Neural progenitor cell (in vitro differentiated cells): ENCODE measurements at regions not wholly inside any gene's neighbourhood (a gene's known extent, or its start where the extent isn't known, plus 50 kb on each side); places are given as distances from the start of the nearest gene placed in this dataset.

Experiments
- DNase-seq: peaks from one replicate; pipeline ENCODE4 v3.0.0-alpha.2; 2016; ENCODE audit warnings: low spot score
- H2AFZ ChIP-seq: fragments of 200-600 bp; sonication (generic); replicated peaks from 2 replicates; pipeline ENCODE4 v1.6.1; 2016; ENCODE audit warnings: antibody characterized with exemption
- H3F3A ChIP-seq: fragments of 200-600 bp; sonication (generic); 2 replicates; pipeline ENCODE4 v1.6.1; 2016; ENCODE audit warnings: antibody characterized with exemption, low read depth
- H3K27ac ChIP-seq: fragments of 200-600 bp; sonication (generic); 2 replicates; pipeline ENCODE4 v1.5.1; 2016; ENCODE audit warnings: mild to moderate bottlenecking
- H3K27me3 ChIP-seq: fragments of 200-600 bp; sonication (generic); 2 replicates; pipeline ENCODE4 v1.6.1; 2016; ENCODE audit warnings: mild to moderate bottlenecking, moderate library complexity
- H3K36me3 ChIP-seq: fragments of 200-600 bp; sonication (generic); 2 replicates; pipeline ENCODE4 v1.5.1; 2016
- H3K4me1 ChIP-seq: fragments of 200-600 bp; sonication (generic); 2 replicates; pipeline ENCODE4 v1.6.1; 2016; ENCODE audit warnings: mixed run types
- H3K4me2 ChIP-seq: fragments of 200-600 bp; sonication (generic); 2 replicates; pipeline ENCODE4 v1.6.1; 2016
- H3K4me3 ChIP-seq: fragments of 200-600 bp; sonication (generic); 2 replicates; pipeline ENCODE4 v1.5.1; 2016
- H3K79me2 ChIP-seq: fragments of 200-600 bp; sonication (generic); 2 replicates; pipeline ENCODE4 v1.6.1; 2016; ENCODE audit warnings: low read depth
- H3K9ac ChIP-seq: fragments of 200-600 bp; sonication (generic); 2 replicates; pipeline ENCODE4 v1.6.1; 2016
- H3K9me3 ChIP-seq: fragments of 200-600 bp; sonication (generic); 2 replicates; pipeline ENCODE4 v1.5.1; 2016; ENCODE audit warnings: low read depth
- H4K20me1 ChIP-seq: fragments of 200-600 bp; sonication (generic); 2 replicates; pipeline ENCODE4 v1.6.1; 2016; ENCODE audit warnings: low read depth
- H3K27ac Mint-ChIP-seq: 3 replicates; pipeline ENCODE4 v1.8.0; 2021; ENCODE audit warnings: mixed read lengths
- H3K27me3 Mint-ChIP-seq: 2 replicates; pipeline ENCODE4 v1.8.0; 2022; ENCODE audit warnings: low read depth, mild to moderate bottlenecking, inconsistent platforms, moderate library complexity, mixed read lengths; ENCODE audit not compliant: insufficient read depth
- H3K36me3 Mint-ChIP-seq: 3 replicates; pipeline ENCODE4 v1.8.0; 2021; ENCODE audit warnings: mixed read lengths
- H3K4me1 Mint-ChIP-seq: 3 replicates; pipeline ENCODE4 v1.8.0; 2021; ENCODE audit warnings: mixed read lengths
- H3K4me3 Mint-ChIP-seq: 3 replicates; pipeline ENCODE4 v1.8.0; 2021; ENCODE audit warnings: mild to moderate bottlenecking, moderate library complexity, mixed read lengths
- H3K9me3 Mint-ChIP-seq: 3 replicates; pipeline ENCODE4 v1.8.0; 2020; ENCODE audit warnings: mixed read lengths
- CTCF ChIP-seq: fragments of 200-600 bp; sonication (generic); IDR thresholded peaks from 2 replicates; pipeline ENCODE4 v1.5.1; 2017; ENCODE audit warnings: antibody characterized with exemption, mild to moderate bottlenecking
- EZH2 ChIP-seq: fragments of 200-600 bp; sonication (generic); IDR thresholded peaks from 2 replicates; pipeline ENCODE4 v1.6.1; 2017; ENCODE audit warnings: antibody characterized with exemption, mild to moderate bottlenecking, moderate library complexity
- EZH2phosphoT487 ChIP-seq: fragments of 200-600 bp; sonication (generic); IDR thresholded peaks from 2 replicates; pipeline ENCODE4 v1.6.1; 2017; ENCODE audit warnings: antibody characterized with exemption

- no peak for TF ChIP-seq CTCF
- TF ChIP-seq EZH2, result no peak
- no peak for TF ChIP-seq EZH2phosphoT487
- H3K36me3 Mint-ChIP-seq, result no peaks in the 10 kb centered on the region
- H3K4me2 ChIP-seq, result no peak overlapping the region
- no peaks in the 10 kb centered on the region for H3K4me1 ChIP-seq
- no peak for DNase-seq
- H3K4me1 Mint-ChIP-seq, result no peaks in the 10 kb centered on the region
- no peaks in the 10 kb centered on the region for H3K9me3 Mint-ChIP-seq
- H3K79me2 ChIP-seq, result no peaks in the 10 kb centered on the region
- no peak overlapping the region for H2AFZ ChIP-seq
- no peak overlapping the region for H3K4me3 Mint-ChIP-seq
- H3K4me3 ChIP-seq, result no peak overlapping the region
- H3K27me3 Mint-ChIP-seq, result no peaks in the 10 kb centered on the region
- H4K20me1 ChIP-seq, result no peaks in the 10 kb centered on the region
- no peak overlapping the region for H3K9ac ChIP-seq
- no peaks in the 10 kb centered on the region for H3F3A ChIP-seq
- H3K27me3 ChIP-seq, result no peaks in the 10 kb centered on the region
- no peaks in the 10 kb centered on the region for H3K9me3 ChIP-seq
- no peak overlapping the region for H3K27ac Mint-ChIP-seq
- H3K36me3 ChIP-seq, result no peaks in the 10 kb centered on the region
- H3K27ac ChIP-seq, result no peak overlapping the region
These were observed 738.4 kb downstream of the PLOD2 start for GRCh38 chr3:145422556-145422955.

- Histone ChIP-seq H3K27ac (no peak overlapping the region), H2AFZ (peak overlapping the region; percentile 82), H3K9me3 (no peaks in the 10 kb centered on the region), H3K36me3 (no peaks in the 10 kb centered on the region), H3K27me3 (no peaks in the 10 kb centered on the region), H4K20me1 (no peaks in the 10 kb centered on the region), H3K79me2 (no peaks in the 10 kb centered on the region), H3K9ac (no peak overlapping the region), H3K4me2 (no peak overlapping the region), H3F3A (no peaks in the 10 kb centered on the region), H3K4me1 (no peaks in the 10 kb centered on the region), H3K4me3 (no peak overlapping the region)
- no peak for TF ChIP-seq CTCF
- no peak for TF ChIP-seq EZH2phosphoT487
- TF ChIP-seq EZH2, result no peak
- Mint-ChIP-seq H3K4me3 (no peak overlapping the region), H3K27ac (no peak overlapping the region), H3K36me3 (no peaks in the 10 kb centered on the region), H3K9me3 (no peaks in the 10 kb centered on the region), H3K4me1 (no peaks in the 10 kb centered on the region), H3K27me3 (no peaks in the 10 kb centered on the region)
- DNase-seq, result no peak
These were observed 733.6 kb downstream of the PLOD2 start for GRCh38 chr3:145427355-145427754.

GRCh38 chr3:145429546-145429945 is 731.4 kb downstream of the PLOD2 start:
- Mint-ChIP-seq H3K27ac (no peak overlapping the region), H3K9me3 (no peaks in the 10 kb centered on the region), H3K4me1 (no peaks in the 10 kb centered on the region), H3K4me3 (no peak overlapping the region), H3K27me3 (no peaks in the 10 kb centered on the region), H3K36me3 (no peaks in the 10 kb centered on the region)
- no peaks in the 10 kb centered on the region for H3K9me3 ChIP-seq
- no peak overlapping the region for H2AFZ ChIP-seq
- H4K20me1 ChIP-seq, result no peaks in the 10 kb centered on the region
- H3K79me2 ChIP-seq, result no peaks in the 10 kb centered on the region
- H3K27me3 ChIP-seq, result no peaks in the 10 kb centered on the region
- no peak overlapping the region for H3K9ac ChIP-seq
- TF ChIP-seq EZH2phosphoT487 (no peak), CTCF (no peak), EZH2 (no peak)
- H3K4me1 ChIP-seq, result no peaks in the 10 kb centered on the region
- no peaks in the 10 kb centered on the region for H3K36me3 ChIP-seq
- no peak overlapping the region for H3K4me3 ChIP-seq
- H3F3A ChIP-seq, result no peaks in the 10 kb centered on the region
- H3K4me2 ChIP-seq, result no peak overlapping the region
- no peak overlapping the region for H3K27ac ChIP-seq
- DNase-seq, result no peak

GRCh38 chr3:145448436-145448835 is 712.5 kb downstream of the PLOD2 start:
- H3K27me3 Mint-ChIP-seq, result no peaks in the 10 kb centered on the region
- Histone ChIP-seq H3K27ac (no peak overlapping the region), H3K27me3 (no peaks in the 10 kb centered on the region), H3K9me3 (no peaks in the 10 kb centered on the region), H3K4me3 (no peak overlapping the region), H3K79me2 (no peaks in the 10 kb centered on the region), H3K9ac (no peak overlapping the region), H3K36me3 (no peaks in the 10 kb centered on the region), H3F3A (no peaks in the 10 kb centered on the region), H4K20me1 (no peaks in the 10 kb centered on the region), H3K4me2 (no peak overlapping the region), H2AFZ (no peak overlapping the region), H3K4me1 (no peaks in the 10 kb centered on the region)
- DNase-seq, result no peak
- H3K9me3 Mint-ChIP-seq, result no peaks in the 10 kb centered on the region
- H3K4me3 Mint-ChIP-seq, result no peak overlapping the region
- H3K27ac Mint-ChIP-seq, result no peak overlapping the region
- no peaks in the 10 kb centered on the region for H3K4me1 Mint-ChIP-seq
- H3K36me3 Mint-ChIP-seq, result no peaks in the 10 kb centered on the region
- TF ChIP-seq CTCF, result no peak
- TF ChIP-seq EZH2, result no peak
- TF ChIP-seq EZH2phosphoT487, result no peak
